IMR-90 (cell line): ENCODE measurements at regions not wholly inside any gene's neighbourhood (a gene's known extent, or its start where the extent isn't known, plus 50 kb on each side); places are given as distances from the start of the nearest gene placed in this dataset.

Experiments used
- ATAC-seq: fragments of 200-7000 bp; cut with Tn5 transposase; 2 replicates; pipeline ENCODE4 v1.9.1; 2020; ENCODE audit warnings: low read depth, mild to moderate bottlenecking, moderate library complexity
- BruUV-seq: library from RNA; stranded (reverse); fragments of 400-500 nt; replicated peaks from 2 replicates; lab custom pipeline; 2021; lab: Mats Ljungman, UMichigan
- CTCF ChIA-PET: fragments of 300-600 bp; formaldehyde crosslinking; extraction: SDS; loops from one replicate; lab custom pipeline; 2021; ENCODE audit warnings: antibody characterized with exemption; lab: Yijun Ruan, JAX
- POLR2A ChIA-PET: fragments of 300-600 bp; sonication (Branson Sonifier 250); formaldehyde crosslinking; loops from one replicate; lab custom pipeline; 2022; ENCODE audit warnings: antibody characterized with exemption; ENCODE audit not compliant: unreplicated experiment; lab: Charles Lee
- DNase-seq: peaks from one replicate; pipeline ENCODE4 v3.0.0; 2013
- H2AFZ ChIP-seq: replicated peaks from 2 replicates; pipeline ENCODE3; 2013; ENCODE audit warnings: low read length, mild to moderate bottlenecking; ENCODE audit not compliant: poor library complexity
- H2AK5ac ChIP-seq: 2 replicates; pipeline ENCODE4 v1.6.1; 2013; ENCODE audit warnings: low read depth, low read length, inconsistent platforms
- H2AK9ac ChIP-seq: replicated peaks from 2 replicates; pipeline ENCODE3; 2013; ENCODE audit warnings: mild to moderate bottlenecking, low read depth, low read length, moderate library complexity; ENCODE audit not compliant: poor library complexity
- H2BK120ac ChIP-seq: 2 replicates; pipeline ENCODE4 v1.6.1; 2013; ENCODE audit warnings: low read depth, low read length, inconsistent platforms
- H2BK15ac ChIP-seq: 3 replicates; pipeline ENCODE4 v1.6.1; 2013; ENCODE audit warnings: low read depth, low read length, inconsistent platforms
- H2BK20ac ChIP-seq: 2 replicates; pipeline ENCODE4 v1.6.1; 2013; ENCODE audit warnings: low read depth, mild to moderate bottlenecking, inconsistent platforms, low read length, moderate library complexity
- H2BK5ac ChIP-seq: 2 replicates; pipeline ENCODE4 v1.6.1; 2013; ENCODE audit warnings: mild to moderate bottlenecking, low read depth, low read length, inconsistent platforms; ENCODE audit not compliant: poor library complexity, severe bottlenecking
- H3K14ac ChIP-seq: replicated peaks from 2 replicates; pipeline ENCODE4 v1.6.1; 2013; ENCODE audit warnings: low read depth, low read length, inconsistent platforms
- H3K18ac ChIP-seq: 2 replicates; pipeline ENCODE4 v1.6.1; 2013; ENCODE audit warnings: low read depth, low read length, control low read depth
- H3K23ac ChIP-seq: 2 replicates; pipeline ENCODE4 v1.6.1; 2013; ENCODE audit warnings: low read depth, low read length, inconsistent platforms
- H3K27ac ChIP-seq: 2 replicates; pipeline ENCODE4 v1.5.1; 2013; ENCODE audit warnings: mild to moderate bottlenecking, control low read depth, low read length; ENCODE audit not compliant: insufficient read depth
- H3K27me3 ChIP-seq: 2 replicates; pipeline ENCODE4 v1.6.1; 2013; ENCODE audit warnings: low read length; ENCODE audit not compliant: control insufficient read depth, insufficient read depth
- H3K36me3 ChIP-seq: 2 replicates; pipeline ENCODE4 v1.6.1; 2013; ENCODE audit warnings: low read length, mixed read lengths; ENCODE audit not compliant: control insufficient read depth, insufficient read depth
- H3K4ac ChIP-seq: 2 replicates; pipeline ENCODE4 v1.6.1; 2013; ENCODE audit warnings: low read depth, low read length, inconsistent platforms
- H3K4me1 ChIP-seq: 2 replicates; pipeline ENCODE4 v1.6.1; 2013; ENCODE audit warnings: low read length, mixed read lengths; ENCODE audit not compliant: control insufficient read depth, insufficient read depth
- H3K4me2 ChIP-seq: 2 replicates; pipeline ENCODE4 v1.6.1; 2013; ENCODE audit warnings: low read depth, mild to moderate bottlenecking, control low read depth, low read length, moderate library complexity
- H3K4me3 ChIP-seq: 2 replicates; pipeline ENCODE4 v1.5.1; 2013; ENCODE audit warnings: low read depth, mild to moderate bottlenecking, control low read depth, low read length, moderate library complexity; ENCODE audit not compliant: insufficient read depth
- H3K56ac ChIP-seq: 2 replicates; pipeline ENCODE4 v1.6.1; 2013; ENCODE audit warnings: low read length, inconsistent platforms; ENCODE audit not compliant: insufficient read depth; ENCODE audit errors: extremely low read depth
- H3K79me1 ChIP-seq, 2 experiments: 2 replicates each; pipeline ENCODE4 v1.6.1; 2013; ENCODE audit warnings: low read length in 2 of 2, inconsistent platforms in 1 of 2, low read depth in 1 of 2
- H3K9ac ChIP-seq: 2 replicates; pipeline ENCODE4 v1.6.1; 2013; ENCODE audit warnings: low read depth, low read length, control low read depth
- H3K9me1 ChIP-seq: 2 replicates; pipeline ENCODE4 v1.6.1; 2013; ENCODE audit warnings: low read length, inconsistent platforms; ENCODE audit not compliant: insufficient read depth
- H3K9me3 ChIP-seq: 2 replicates; pipeline ENCODE4 v1.6.1; 2013; ENCODE audit warnings: low read length; ENCODE audit not compliant: control insufficient read depth, insufficient read depth
- H4K20me1 ChIP-seq: 2 replicates; pipeline ENCODE4 v1.6.1; 2013; ENCODE audit warnings: low read length, inconsistent platforms; ENCODE audit not compliant: insufficient read depth
- H4K5ac ChIP-seq: 2 replicates; pipeline ENCODE4 v1.6.1; 2013; ENCODE audit warnings: mild to moderate bottlenecking, low read depth, low read length, control low read depth
- H4K8ac ChIP-seq, 2 experiments: 2 replicates each; pipeline ENCODE4 v1.6.1; 2013; ENCODE audit warnings: low read depth in 2 of 2, low read length in 2 of 2, control low read depth in 1 of 2, inconsistent platforms in 1 of 2
- H4K91ac ChIP-seq: 2 replicates; pipeline ENCODE4 v1.6.1; 2013; ENCODE audit warnings: low read depth, low read length, inconsistent platforms; ENCODE audit not compliant: insufficient read depth
- CEBPB ChIP-seq: IDR thresholded peaks from 2 replicates; pipeline ENCODE4 v1.6.1; 2012; ENCODE audit warnings: low read depth, low read length, improper control_type of control experiment
- CHD1 ChIP-seq: IDR thresholded peaks from 2 replicates; pipeline ENCODE4 v1.6.1; 2012; ENCODE audit warnings: low read depth, low read length, improper control_type of control experiment
- FOS ChIP-seq: fragments of 150-350 bp; IDR thresholded peaks from 2 replicates; pipeline ENCODE4 v1.6.1; 2016; ENCODE audit warnings: low read depth, low read length
- MAFK ChIP-seq: IDR thresholded peaks from 2 replicates; pipeline ENCODE4 v1.6.1; 2012; ENCODE audit warnings: low read depth, low read length, improper control_type of control experiment
- MXI1 ChIP-seq: IDR thresholded peaks from 2 replicates; pipeline ENCODE4 v1.6.1; 2012; ENCODE audit warnings: low read depth, mild to moderate bottlenecking, low read length, moderate library complexity, borderline replicate concordance
- NFE2L2 ChIP-seq: fragments of 150-350 bp; IDR thresholded peaks from 2 replicates; pipeline ENCODE4 v1.6.1; 2016; ENCODE audit warnings: low read depth, mild to moderate bottlenecking, low read length
- RAD21 ChIP-seq: IDR thresholded peaks from 2 replicates; pipeline ENCODE4 v1.6.1; 2012; ENCODE audit warnings: low read length, improper control_type of control experiment
- RCOR1 ChIP-seq: IDR thresholded peaks from 2 replicates; pipeline ENCODE4 v1.6.1; 2012; ENCODE audit warnings: mild to moderate bottlenecking, low read length, improper control_type of control experiment; ENCODE audit not compliant: insufficient replicate concordance
- RFX5 ChIP-seq: IDR thresholded peaks from 2 replicates; pipeline ENCODE4 v1.8.0; 2012; ENCODE audit warnings: low read depth, mild to moderate bottlenecking, low read length, moderate library complexity
- SMC3 ChIP-seq: fragments of 150-350 bp; IDR thresholded peaks from 2 replicates; pipeline ENCODE4 v1.6.1; 2016; ENCODE audit warnings: low read depth, mild to moderate bottlenecking, antibody characterized with exemption, low read length, moderate library complexity
- WGBS, 2 experiments: methylation state at CpG; one replicate each; pipeline versions ENCODE4 v1.1.5 to v1.1.7; 2013; ENCODE audit warnings: missing lambda C conversion rate in 2 of 2; ENCODE audit not compliant: insufficient read length in 1 of 2; ENCODE audit errors: extremely low coverage in 2 of 2; 5-methylcytosine and 5-hydroxymethylcytosine counted together
- dilution Hi-C: fragments of 300-500 bp; cut with HindIII; formaldehyde crosslinking; loops from one replicate; pipeline ENCODE4 v1.14.3; 2018; ENCODE audit warnings: low sequenced_read_pairs; ENCODE audit not compliant: unreplicated experiment
- in situ Hi-C: fragments of 300-500 bp; cut with MboI; formaldehyde crosslinking; loops from 3 replicates; pipeline ENCODE4 v1.14.3; 2019; ENCODE audit warnings: low sequenced_read_pairs, inconsistent platforms, mixed read lengths
- intact Hi-C: fragments of 100-400 bp; cut with micrococcal nuclease; formaldehyde crosslinking; loops from 2 replicates; pipeline ENCODE4 v1.10.0; 2022
- TF ChIP-seq, protein P1 (sequence below): fragments of 150-350 bp; IDR thresholded peaks from 2 replicates; pipeline ENCODE4 v1.6.1; 2017; ENCODE audit warnings: mild to moderate bottlenecking, antibody characterized with exemption, low read length, low read depth

DNA sequence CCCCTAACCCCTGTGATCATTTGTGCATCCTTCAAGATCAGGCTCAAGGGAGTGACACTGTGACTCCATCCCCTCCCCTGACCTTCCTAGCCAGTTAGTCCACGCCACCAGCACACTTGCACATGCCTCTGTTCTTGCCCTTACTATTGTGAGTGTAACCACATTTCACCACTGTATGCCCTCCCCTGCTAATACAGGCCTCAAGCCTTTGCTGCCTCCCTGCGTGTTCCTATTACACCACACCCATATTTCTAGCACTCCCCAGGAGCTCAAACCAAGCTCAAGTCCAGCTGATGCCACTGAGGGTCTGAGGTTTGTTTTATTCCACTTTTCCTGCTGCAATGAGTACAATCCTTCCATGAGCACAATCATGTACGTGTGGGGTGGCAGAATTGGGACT, 119.3 kb upstream of the FOXN2 start:
- dilution Hi-C loops: no loop called here
- POLR2A ChIA-PET: no interaction called here
- no peak overlapping the region for H3K4me2 ChIP-seq
- H3K27ac ChIP-seq: no peak overlapping the region
- intact Hi-C loops: no loop called here
- H2BK20ac ChIP-seq: no peak overlapping the region
- H3K4ac ChIP-seq: no peak overlapping the region
- no peak overlapping the region for H4K8ac ChIP-seq
- no peak overlapping the region for H2AK9ac ChIP-seq
- H3K9me1 ChIP-seq: 0 out of 2 replicates have a peak, but pooled peaks cover 4% of the 10 kb centered on the region
- H2BK5ac ChIP-seq: no peak overlapping the region
- no peak overlapping the region for H3K18ac ChIP-seq
- BruUV-seq: no TSS peak
- TF ChIP-seq MAFK: no peak
- no peak for TF ChIP-seq NFE2L2
- no peak for TF ChIP-seq CHD1
- TF ChIP-seq, protein P1, sequence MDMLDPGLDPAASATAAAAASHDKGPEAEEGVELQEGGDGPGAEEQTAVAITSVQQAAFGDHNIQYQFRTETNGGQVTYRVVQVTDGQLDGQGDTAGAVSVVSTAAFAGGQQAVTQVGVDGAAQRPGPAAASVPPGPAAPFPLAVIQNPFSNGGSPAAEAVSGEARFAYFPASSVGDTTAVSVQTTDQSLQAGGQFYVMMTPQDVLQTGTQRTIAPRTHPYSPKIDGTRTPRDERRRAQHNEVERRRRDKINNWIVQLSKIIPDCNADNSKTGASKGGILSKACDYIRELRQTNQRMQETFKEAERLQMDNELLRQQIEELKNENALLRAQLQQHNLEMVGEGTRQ: no peak
- TF ChIP-seq RFX5: no peak
- no peak for TF ChIP-seq FOS
- no peak for TF ChIP-seq RAD21
- no peak for TF ChIP-seq RCOR1
- TF ChIP-seq CEBPB: no peak
- no peak for TF ChIP-seq MXI1
- TF ChIP-seq SMC3: no peak
- no peak overlapping the region for H3K23ac ChIP-seq
- no peak overlapping the region for H3K56ac ChIP-seq
- H2BK120ac ChIP-seq: no peak overlapping the region
- in situ Hi-C loops: no loop called here
- H3K27me3 ChIP-seq: peaks cover 2% of the 10 kb centered on the region; the same call in 1 of the 2 replicates
- CTCF ChIA-PET: no interaction called here
- H4K5ac ChIP-seq: no peak overlapping the region
- no peak overlapping the region for H3K14ac ChIP-seq
- H4K20me1 ChIP-seq: no peaks in the 10 kb centered on the region
- no peak overlapping the region for H4K91ac ChIP-seq
- H3K9me3 ChIP-seq: no peaks in the 10 kb centered on the region
- peaks cover 2% of the 10 kb centered on the region for H3K4me1 ChIP-seq
- DNase-seq (no peak), ATAC-seq (no peak)
- H3K79me1 ChIP-seq: no peaks in the 10 kb centered on the region
- no peaks in the 10 kb centered on the region for H3K36me3 ChIP-seq
- 18% methylated on average over 1 of the region's 3 CpGs; no CpG with 5 or more reads in 1 of the 2 experiments for WGBS, 2 experiments
- H2AK5ac ChIP-seq: no peak overlapping the region
- no peak overlapping the region for H2BK15ac ChIP-seq
- H2AFZ ChIP-seq: peak overlapping the region; percentile 71
- H3K4me3 ChIP-seq: no peak overlapping the region
- H3K9ac ChIP-seq: no peak overlapping the region
